Activated CD8-positive, alpha-beta memory T cell treated with anti-CD3 and anti-CD28 coated beads, Interleukin-2, amount 50 U/mL, for 24 hours (primary cell): ENCODE measurements at regions not wholly inside any gene's neighbourhood (a gene's known extent, or its start where the extent isn't known, plus 50 kb on each side); places are given as distances from the start of the nearest gene placed in this dataset.
"Not testable (repeated sequence)": the region's sequence is repeated elsewhere in the genome, so short reads cannot be mapped to it uniquely, and the experiment has no call there.

Experiments used
- DNase-seq: peaks from one replicate; pipeline ENCODE4 v3.0.0-alpha.2; 2020; ENCODE audit errors: extremely low read depth

DNA sequence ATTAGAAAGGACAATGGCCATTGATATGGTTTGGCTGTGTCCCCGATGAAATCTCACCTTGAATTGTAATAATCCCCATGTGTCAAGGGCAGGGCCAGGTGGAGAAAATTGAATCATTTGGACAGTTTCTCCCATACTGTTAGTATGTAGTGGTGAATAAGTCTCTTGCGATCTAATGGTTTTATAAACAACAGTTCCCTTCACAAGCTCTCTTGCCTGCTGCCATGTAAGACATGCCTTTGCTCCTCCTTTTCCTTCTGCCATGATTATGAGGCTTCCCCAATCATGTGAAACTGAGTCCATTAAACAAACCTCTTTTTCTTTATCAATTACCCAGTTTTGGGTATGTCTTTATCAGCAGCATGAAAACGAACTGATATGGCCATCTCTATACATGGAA is 302.7 kb downstream of the SFMBT2 start:
- DNase-seq = no peak

GRCh38 chr10:7107285-7107684 is 303.5 kb downstream of the SFMBT2 start:
- no peak for DNase-seq

- not testable (repeated sequence) for DNase-seq
Observed at GRCh38 chr10:7104379-7104778, 306.5 kb downstream of the SFMBT2 start.

DNA sequence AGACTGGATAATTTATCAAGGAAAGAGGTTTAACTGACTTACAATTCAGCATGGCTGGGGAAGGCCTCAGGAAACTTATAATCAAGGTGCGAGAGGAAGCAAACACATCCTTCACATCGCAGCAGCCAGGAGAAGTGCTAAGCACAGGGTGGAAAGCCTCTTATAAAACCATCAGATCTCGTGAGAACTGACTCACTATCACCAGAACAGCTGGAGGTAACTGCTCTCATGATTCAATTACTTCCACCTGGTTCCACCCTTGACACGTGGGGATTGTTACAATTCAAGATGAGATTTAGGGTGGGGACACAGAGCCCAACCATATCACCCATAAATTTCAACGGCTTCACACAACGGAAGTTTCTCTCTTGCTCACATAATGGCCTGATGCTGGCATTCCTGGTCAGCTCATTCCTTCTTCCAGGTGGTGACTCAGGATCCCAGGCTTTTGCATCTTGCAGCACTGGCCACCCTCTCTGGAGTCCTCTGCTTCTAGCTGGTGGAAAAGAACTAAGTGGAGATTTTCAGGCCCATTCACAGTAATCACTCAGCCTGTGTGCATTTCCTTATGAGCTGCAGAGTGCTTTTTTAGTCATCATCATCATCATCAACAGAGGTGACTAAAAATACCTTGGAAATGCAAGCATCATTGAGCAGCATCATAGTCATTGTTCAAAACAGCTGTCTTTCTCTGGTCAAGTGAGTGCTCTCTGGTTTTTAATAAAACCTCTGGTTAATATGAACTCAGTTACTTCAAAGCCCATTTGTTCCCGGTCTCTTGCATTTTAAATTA is 308.1 kb downstream of the SFMBT2 start:
- no peak for DNase-seq

- no peak for DNase-seq
Observed at GRCh38 chr10:7102084-7102483, 308.8 kb downstream of the SFMBT2 start.

DNA sequence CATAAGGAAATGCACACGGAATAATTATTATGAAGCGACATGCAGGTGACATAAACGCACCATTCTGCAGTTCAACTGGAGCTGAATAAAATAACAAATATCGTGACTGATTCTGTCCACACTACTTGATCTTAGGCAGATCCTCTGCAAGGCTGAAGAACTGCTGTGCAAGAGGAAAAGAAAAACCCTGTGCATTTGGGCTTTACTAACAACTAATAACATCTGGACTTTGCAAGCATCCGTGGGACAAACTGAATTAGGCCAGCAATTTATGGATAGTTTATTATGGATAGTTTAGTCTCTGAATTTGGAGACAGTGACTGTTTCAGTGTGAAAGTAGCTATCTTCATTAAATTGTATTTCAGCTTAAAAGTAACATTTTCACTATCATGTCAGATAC is 309.4 kb downstream of the SFMBT2 start:
- DNase-seq = no peak

- no peak for DNase-seq
Observed at GRCh38 chr10:7100032-7100702, 310.7 kb downstream of the SFMBT2 start.

GRCh38 chr10:7098160-7098762 is 312.6 kb downstream of the SFMBT2 start:
- DNase-seq = no peak

DNA sequence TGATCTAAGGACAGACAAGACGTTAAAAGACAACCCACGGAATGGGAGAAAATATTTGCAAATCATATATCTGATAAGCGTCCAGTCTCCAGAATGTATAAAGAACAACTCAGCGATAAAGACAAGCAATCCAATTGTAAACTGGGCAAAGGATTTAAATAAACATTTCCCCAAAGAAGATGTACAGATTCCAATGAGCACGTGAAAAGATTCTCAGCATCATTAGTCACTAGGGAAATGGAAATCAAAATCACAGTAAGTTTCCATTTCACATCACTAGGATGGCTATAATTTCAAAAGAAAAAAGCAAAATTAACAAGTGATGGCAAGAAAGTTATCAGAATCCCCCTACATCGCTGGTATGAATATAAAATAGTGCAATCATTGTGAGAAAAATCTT is 316.1 kb downstream of the SFMBT2 start:
- no peak for DNase-seq

GRCh38 chr10:7093368-7093767 is 317.5 kb downstream of the SFMBT2 start:
- DNase-seq = no peak

DNA sequence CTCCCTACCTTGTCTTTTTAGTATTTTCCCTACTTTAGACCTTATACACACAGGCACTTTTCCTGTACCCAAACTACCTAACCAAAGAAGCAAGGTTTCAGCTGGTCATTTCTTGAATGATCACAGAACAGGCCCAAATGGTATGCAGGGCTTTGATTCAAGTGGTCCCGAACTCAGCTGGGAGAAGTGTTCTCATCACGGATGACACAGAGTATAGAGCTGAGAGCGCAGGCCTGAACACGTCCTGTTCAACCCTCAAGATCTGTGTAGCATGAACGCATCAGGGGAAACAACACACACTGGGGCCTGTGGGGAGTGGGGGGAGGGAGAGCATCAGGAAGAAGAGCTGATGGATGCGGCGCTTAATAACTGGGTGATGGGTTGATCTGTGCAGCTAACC is 318.2 kb downstream of the SFMBT2 start:
- DNase-seq = no peak

DNA sequence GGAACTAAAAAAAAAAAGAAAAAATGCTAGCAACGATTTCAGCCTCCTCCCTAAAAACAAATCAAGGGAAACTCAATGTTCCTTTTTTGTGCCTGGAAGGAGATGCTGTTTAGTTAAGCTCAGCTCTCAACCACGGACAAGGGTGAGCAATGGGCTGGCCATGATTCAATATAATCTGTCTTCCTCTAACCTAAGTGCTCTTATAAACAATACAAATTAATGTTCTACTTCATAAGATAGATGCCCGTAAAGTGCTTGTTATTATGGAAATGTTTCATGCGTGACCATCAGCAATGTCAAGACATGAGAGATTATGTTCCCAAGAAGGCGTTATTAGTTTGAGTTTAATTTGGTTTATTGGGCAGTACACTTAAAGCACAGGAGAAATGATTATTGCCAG is 320.3 kb downstream of the SFMBT2 start:
- no peak for DNase-seq

DNA sequence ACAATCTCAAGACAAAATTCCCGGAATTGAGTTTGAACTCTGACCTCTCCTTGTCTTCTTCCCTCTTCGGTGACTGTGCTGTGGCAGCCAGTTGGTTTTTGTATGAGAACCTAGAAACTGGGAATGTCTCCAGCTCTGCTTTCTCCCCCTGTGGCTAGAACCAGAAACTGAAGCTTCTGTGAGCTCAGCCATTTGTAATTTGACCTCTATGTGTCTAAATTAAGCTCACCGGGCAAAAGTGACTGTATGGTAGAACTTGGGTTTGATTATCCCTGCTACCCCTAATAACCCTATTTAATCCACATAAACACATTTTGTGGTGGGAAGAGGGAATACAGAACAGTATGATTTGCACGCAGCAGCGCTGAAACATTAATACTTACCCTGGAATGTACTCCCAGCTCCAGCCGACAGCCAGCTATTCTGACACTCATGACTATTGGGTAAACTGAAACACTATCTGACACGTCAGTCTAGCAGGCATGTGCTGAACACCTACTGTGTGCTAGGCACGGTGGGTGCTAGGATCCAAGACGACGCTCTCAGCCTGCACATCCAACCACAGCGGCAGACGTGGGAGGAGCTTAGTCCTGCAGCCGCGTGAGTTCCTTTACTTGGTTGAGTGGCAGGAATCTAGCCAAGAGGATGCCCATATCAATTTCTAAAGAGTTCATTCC is 324.8 kb downstream of the SFMBT2 start:
- no peak for DNase-seq

DNA sequence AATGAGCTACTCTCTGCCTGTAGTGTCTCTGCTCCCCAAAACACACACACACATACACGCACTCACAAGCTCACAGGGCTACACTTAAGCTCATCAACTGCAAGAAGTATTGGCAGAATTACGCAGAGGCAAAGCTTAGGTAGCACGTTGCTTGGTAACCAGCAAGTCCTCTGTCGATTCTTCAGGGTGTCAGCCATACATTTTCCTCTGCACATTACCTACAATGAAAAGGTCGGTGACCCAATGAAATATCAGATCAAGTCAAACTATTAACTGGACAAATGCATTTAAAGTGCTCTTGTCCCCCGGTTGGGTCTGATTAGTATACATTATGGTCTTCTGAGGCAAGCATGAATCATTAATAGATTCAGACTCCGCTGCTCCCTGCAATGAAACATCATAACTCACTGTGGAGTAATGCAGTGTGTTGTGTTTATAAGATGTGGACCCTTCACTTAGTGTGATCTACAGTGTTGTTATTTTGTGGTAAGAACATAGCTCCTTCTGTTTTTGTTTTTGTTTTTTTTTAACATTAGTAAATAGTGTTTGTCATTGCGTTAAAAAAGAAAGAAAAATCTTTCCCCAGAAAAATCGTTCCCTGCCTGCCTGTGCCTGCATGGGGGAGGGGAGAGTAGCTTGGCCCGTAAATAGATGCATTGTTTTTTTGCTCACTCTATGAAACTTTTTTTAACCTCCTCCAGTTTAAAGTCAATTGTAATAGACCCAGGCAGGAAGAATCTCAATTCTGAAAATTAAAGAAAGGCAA is 325.5 kb downstream of the SFMBT2 start:
- DNase-seq = no peak

DNA sequence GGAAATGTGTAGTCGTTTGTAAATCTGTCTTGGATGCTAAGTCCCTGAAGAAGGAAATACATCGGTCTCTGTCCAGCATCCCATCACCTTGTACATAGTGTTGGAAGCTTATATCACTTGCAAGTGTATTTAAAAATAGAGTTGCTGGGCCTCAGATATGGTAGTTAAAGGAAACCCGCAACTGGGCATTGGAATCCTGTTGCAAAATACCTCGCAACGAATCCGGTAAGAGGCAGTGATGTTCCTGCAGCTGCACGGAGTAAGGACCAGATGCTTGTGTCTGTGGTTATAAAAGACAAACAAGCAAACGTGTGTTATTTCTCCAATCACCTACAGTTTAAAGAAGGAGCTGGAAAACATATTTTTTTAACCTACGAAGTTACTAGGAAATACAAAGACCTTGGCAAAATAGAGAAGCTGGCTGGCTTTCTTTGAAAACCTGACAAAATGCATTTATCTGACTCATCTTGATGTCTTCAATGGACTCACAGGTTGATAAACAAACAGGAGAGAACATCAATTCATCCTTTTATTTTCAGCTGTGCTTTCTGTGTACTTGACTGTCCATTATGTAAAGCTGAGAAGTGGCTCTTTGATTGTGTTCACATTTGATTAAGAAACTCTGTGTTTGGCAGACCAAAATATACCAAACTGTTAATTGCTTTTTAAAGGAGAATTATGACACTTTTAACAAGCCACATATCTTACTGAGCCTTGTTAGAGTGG is 326.4 kb downstream of the SFMBT2 start:
- DNase-seq = no peak

DNA sequence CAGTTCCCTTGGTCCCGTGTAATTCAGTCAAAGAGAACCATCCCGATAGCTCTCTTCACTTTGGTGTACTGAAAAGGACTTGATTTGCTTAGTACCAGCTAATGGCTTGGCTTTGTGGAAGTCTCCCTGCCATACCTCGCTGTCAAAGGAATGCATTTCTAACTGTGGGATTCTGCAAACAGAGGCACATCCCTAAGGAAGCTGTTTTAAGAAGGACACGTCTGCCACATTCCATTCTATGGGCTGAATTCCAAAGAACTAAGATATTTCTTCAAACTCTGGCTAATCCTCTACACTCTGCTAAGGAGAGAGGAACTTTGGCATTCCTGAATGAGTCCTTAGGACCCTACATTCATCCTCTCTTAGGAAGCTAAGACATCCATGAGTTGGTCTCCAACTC is 327.9 kb downstream of the SFMBT2 start:
- DNase-seq = no peak

GRCh38 chr10:7077880-7078279 is 333.0 kb downstream of the SFMBT2 start:
- no peak for DNase-seq

- no peak for DNase-seq
Observed at GRCh38 chr10:7075851-7076250, 335.0 kb downstream of the SFMBT2 start.

DNA sequence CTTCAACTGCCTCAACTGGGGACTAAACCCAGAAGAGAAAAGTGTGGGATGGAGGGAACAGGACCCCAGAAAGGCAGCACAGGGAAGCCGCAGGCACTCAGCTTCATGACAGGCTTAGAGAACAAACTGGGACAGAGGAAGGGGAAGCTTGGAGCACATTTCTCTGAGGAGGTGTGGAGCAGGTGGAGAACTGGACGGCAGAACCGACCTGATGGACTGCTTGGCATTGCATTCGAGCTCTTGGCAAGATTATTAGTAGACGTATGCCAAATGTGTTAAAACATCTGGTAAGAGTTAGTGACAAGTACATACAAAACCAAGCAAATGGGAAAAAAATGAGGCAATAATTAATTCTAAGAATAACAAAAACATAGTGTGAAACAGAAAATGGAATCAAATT is 335.7 kb downstream of the SFMBT2 start:
- no peak for DNase-seq

GRCh38 chr10:7071421-7071820 is 339.4 kb downstream of the SFMBT2 start:
- no peak for DNase-seq

DNA sequence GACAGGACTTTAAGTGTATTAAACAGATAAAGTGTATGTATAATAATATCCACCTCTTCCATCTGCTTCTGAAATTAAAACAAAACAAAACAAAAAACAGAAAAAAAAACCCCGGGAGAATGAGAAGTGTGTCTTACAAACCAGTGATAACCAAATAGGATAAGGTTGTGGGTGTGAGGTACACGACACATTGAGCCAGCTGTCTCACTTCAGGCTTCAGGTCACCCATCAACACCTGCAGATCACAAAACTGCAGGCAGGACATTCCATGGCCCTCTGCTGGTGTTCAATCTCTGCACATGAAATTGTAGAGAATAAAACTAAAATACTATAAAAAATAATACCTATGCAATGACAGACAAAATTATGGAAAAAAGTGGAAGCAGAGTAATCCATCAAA is 339.9 kb downstream of the SFMBT2 start:
- no peak for DNase-seq
